ENCODE measurements at regions not wholly inside any gene's neighbourhood (a gene's known extent, or its start where the extent isn't known, plus 50 kb on each side); places are given as distances from the start of the nearest gene placed in this dataset.

DNA sequence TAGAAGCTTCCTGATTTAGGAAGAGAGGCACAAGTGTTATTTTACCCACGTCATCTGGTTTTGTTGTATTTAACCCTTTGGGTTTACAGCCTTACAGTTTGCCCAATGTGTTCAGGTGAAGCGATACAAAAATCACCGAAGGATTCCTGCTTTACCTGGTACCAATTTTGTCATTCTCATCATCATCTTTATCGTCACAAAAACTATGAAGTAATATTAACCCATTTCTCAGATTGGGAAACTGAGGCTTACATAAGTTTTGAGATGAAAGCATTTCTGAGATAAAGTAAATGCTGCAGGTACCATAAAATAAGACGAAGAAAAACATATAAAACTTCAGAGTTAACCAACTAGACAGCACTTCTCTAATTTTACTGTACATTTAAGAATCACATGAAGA is 370.6 kb upstream of the OR4E1 start:
- TF ChIP-seq JUN (IDR thresholded peaks at IDR 0.05; ENCODE audit: low read depth, low read length) (no peak), POLR2A (IDR thresholded peaks at IDR 0.05; ENCODE audit: control extremely low read depth in 1 of 2, low read depth in 2 of 2, low read length in 2 of 2) (no peak), YY1 (IDR thresholded peaks at IDR 0.05; ENCODE audit: low read depth, low read length) (no peak)
